GM21423 (cell line): ENCODE measurements at regions not wholly inside any gene's neighbourhood (a gene's known extent, or its start where the extent isn't known, plus 50 kb on each side); places are given as distances from the start of the nearest gene placed in this dataset.
"Not testable (repeated sequence)": the region's sequence is repeated elsewhere in the genome, so short reads cannot be mapped to it uniquely, and the experiment has no call there.

Experiments
- ATAC-seq: cut with Tn5 transposase; IDR thresholded peaks from one replicate; pipeline ENCODE4 v1.9.1; 2021; ENCODE audit warnings: mild to moderate bottlenecking, moderate library complexity; ENCODE audit not compliant: unreplicated experiment

DNA sequence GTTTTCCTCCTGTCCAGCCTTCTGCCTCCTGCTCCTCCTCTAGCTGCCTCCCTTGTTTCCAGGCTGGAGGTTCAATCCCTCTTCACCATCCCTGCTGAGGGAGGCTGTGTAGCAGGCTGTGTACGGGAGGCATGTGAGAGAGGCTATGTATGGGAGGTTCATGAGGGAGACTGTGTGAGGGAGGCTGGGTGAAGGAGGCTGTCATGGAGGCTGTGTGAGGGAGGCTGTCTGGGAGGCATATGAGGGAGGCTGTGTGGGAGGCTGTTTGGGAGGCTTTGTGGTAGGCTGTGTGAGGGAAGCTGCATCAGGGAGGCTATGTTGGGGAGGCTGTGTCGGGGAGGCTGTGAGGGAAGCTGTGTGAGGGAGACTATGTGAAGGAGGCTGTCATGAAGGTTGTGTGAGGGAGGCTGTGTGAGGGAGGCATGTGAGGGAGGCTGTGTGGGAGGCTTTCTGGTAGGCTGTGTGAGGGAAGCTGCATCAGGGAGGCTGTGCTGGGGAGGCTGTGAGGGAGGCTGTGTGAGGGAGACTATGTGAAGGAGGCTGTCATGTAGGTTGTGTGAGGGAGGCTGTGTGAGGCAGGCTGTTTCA is 123.7 kb upstream of the RNF32 start:
- no peak for ATAC-seq

DNA sequence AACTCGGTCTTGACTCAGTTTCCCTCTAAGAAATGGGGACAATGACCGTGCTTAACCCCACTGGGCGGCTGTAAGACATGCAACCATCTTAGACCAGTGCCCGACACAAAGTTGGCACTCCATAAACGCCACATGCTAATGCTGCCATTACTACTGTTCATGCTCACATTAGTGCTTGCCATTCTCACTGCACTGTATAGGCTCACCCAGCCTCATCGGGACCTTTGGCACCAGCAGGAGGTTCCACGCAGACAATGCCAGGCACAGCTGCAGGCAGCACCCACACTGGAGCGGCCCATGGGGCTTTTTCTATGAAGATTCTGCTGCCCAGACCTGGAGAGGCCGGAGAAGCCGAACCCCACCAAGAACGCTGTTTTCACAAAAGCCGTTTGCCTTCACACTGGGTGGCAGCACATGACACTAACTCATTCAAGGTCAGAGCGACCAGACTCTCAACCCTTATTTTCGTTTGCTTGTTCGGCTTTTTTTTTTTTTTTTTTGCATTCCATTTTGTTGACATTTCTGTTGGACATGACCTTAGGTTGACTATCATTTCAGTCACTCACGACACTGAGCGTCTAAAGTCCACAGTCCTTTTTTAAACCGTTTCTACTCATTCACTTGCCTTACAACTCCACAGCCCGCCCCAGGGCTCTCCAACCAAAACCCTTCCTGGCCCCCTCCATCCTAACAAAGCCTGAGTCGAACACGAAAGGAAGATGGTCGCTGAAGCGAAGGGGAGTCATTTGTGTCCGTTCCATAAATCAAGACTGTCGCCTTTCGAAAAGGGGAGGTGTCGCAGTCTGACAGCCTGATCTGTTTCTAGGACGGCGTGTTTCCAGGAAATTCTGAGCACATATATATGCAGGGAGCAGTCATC is 124.4 kb upstream of the RNF32 start:
- ATAC-seq: no peak

DNA sequence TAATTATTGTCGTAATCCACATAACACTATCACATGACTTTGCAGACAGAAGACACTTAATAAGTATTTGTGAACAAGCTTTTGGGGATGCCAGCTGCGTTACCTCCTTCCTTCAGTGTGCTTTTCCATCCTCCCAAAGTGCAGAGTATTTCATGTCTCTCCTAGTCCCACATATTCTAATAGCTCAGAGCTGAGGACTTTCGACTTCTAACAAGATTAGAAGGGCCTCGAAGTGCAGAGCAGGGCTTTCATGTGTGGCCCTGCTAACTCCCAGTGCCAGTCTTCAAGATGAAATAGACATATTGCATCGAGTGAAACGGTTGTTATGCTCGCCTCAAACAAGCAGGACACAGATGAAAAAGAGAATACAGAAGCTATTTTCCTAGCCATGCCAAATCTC is 125.7 kb upstream of the RNF32 start:
- ATAC-seq: no peak

DNA sequence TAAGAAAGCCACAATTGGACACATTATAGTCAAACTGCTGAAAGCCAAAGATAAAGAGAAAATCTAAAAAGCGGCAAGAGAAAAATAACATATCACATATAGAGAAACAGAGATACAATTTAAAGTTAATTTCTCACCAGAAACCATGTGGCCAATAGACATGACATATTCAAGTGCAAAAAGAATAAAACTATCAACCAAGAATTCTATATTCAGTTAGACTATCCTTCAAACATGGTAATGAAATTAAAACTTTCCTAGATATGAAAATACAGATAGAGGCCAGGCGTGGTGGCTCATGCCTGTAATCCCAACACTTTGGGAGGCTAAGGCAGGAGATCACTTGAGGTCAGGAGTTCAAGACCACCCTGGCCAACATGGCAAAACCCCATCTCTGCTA is 129.1 kb upstream of the RNF32 start:
- ATAC-seq: no peak

DNA sequence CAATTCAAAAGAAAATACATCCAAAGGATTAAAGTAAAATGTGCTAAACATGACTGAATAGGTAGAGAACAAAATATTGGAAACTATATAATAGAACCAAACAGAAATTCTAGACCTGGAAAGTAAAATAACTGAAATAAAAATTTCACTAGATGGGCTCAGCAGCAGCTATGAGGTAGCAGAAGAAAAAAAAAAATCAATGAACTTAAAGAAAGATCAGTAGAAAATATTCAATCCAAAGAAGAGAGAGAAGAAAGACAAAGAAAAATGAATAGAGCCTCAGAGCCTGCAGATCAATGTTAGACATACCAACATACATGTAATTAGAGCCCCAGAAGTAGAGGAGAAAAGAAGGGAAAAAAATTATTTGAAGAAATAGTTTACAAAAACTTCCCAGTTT is 129.6 kb upstream of the RNF32 start:
- no peak for ATAC-seq

DNA sequence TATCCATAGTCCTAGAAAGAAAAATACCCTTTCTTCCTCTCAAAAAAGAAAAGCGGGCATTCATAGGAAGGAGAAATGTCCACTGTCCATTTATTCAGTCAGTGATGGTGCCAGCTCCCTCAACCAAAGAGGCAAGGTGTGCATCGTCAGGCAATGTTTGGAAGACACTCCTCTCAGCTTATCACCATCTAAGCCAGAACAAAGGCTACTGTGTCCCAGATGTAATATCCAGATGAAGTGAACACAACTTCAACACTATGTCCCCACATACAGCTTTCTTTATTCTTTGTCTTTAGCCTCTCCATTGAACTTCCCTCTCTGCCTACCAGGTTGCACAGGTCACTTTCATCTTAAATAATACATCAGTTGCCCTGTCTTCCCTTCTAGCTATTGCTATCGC is 131.4 kb upstream of the RNF32 start:
- no peak for ATAC-seq

DNA sequence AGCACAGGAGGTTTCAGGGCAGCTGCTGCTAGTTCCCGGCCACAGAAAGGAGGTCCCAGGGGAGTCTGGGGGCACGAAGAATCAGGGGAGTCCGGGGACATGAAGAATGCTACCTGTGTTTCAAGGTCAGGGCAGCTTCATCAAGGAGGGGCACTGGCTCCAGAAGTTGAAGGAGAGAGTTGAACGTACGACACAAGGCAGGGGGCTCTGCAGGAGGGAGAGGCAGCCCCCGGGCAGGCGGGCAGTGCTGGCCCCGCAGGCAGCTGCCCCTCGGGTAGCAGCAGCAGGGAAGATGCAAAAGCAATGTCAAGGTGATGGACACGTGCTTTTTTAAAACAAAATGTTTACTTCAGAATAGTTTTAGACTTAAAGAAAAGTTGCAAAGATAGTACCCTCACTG is 134.7 kb upstream of the RNF32 start:
- no peak for ATAC-seq

DNA sequence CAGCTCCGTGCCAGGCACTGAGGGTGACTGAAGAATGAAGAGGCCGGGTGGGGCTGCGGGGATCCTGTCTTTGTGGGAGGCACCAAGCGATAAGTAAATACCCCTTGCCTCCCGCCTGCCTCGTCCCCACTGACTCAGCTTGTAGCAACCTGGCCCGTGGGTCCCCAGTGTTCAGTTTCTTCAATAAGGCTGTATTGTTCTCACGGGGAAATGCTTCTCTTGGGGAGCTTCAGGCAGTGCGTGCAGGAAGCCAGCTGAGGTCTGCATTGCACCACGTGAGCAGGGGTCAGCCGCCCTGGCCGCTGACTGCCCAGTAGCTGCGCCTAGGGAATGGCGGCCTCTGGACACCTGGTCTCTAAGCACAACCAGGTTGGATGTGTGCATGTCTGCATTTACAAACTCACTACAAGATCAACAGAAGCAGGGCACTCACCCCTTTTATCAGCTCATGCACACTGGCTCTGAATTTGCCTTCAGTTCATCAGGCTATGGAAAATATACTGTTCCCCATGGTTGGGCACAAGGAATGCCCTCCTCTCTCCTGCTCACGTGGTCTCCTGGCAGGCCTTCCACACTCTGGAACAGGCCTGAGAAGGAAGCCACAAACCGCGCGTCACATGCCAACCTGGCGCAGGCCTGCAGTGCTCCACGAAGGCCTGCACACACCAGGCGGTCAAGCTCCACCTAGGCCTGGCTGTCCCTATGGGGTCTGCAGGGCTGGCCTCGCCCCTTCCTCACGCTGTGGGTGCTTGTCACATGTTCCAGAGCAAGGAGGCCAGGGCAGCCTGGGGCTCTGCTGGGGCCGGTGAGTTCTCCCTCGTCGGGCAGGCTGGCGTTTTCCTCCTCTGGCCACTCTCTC is 135.7 kb upstream of the RNF32 start:
- ATAC-seq: no peak

DNA sequence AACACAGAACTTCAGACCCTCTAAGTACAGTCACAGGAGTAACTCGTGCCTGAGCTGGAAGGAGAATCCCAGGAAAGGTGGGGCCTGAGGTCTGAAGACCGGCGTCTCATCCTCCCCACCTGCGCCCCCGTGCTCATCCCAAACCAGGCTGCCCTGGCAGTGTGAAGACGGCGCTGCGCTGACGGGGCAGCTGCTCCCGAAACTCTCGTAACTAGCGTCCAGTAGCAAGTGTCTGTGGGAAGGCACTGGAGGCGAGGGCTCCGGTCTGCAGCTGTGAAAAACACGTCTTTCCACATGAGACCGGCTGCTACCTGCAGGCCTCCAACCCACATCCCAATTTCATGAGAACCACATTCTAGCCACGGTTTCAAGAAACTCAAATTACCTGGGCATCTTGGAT is 136.6 kb upstream of the RNF32 start:
- ATAC-seq: no peak

DNA sequence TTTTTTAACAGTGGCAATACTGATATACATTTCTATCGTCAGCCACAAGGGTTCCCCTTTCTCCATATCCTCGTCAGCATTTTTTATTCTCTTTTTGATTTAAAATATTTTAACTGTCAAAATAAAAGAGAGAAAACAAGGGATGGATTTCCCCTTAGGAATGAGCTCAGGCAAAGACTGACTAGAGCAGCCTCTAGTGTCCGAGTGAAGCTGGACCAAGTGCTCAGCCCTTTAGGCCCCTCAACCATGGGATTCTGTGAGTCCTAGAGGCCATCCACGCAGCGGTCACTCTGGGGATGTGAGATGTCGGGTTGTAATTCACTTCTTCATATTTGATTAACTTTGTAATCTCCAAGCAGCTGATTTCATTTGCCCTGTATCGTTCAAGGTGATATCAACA is 137.4 kb upstream of the RNF32 start:
- no peak for ATAC-seq

DNA sequence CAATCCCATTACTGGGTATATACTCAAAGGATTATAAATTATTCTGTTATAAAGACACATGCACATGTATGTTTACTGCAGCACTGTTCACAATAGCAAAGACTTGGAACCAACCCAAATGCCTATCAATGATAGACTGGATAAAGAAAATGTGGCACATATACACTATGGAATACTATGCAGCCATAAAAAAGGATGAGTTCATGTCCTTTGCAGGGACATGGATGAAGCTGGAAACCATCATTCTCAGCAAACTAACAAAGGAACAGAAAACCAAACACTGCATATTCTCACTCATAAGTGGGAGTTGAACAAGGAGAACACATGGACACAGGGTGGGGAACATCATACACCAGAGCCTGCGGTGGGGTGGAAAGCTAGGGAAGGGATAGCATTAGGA is 138.8 kb upstream of the RNF32 start:
- not testable (repeated sequence) for ATAC-seq

DNA sequence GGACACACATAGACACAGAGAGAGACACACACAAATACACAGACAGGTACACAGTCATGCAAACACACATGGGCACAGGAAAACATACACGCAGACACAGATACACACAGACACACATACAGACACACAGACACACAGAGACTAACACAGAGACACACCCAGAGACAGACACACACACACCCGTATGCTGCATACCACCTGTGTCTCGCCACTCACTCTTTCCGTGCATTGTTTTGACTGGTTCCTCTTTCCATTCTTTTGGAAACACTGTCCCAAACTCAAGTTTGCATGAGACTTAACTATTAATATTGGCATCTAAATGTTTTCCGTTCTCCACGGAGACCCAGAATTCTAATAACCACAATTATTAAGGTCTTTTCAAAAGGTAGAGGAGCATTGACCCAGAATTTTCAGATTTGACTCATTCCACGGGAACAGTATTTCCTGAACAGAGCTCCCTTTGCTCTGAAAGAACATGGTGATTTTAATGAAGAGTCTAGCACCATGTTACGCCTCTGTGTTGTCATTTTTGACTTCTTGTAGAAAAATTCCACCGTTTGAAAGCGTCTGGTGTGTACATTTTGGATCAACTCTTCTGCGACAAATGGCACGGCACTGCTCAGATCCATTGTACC is 141.2 kb upstream of the RNF32 start:
- ATAC-seq: no peak

DNA sequence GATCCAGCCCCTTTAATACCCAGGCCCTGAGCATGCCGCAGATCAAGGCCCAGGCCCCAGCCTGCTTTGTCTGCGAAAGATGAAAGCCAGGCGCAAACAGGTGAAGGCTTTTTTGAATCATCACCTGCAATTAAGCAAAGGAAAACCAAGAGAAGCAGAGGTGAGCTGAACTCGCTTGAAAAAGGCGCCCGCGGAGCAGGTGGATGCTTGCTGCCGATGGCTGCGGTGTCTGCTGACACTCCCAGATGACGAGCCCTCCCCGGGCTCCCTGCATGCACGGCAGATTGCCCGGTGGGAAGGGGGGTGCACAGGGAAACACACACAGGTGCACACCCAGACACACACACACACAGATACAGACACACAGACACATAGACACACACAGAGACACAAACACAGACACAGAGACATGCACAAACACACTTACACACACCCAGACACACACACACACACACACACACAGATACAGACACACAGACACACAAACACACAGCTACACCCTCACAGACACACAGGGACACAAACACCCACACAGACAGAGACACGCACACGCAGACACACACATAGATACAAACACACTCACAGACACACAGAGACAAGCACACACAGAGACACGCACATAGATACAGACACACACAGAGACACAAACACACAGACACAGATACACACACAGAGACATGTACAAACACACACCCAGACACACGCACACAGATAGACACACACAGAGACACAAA is 142.6 kb upstream of the RNF32 start:
- no peak for ATAC-seq

DNA sequence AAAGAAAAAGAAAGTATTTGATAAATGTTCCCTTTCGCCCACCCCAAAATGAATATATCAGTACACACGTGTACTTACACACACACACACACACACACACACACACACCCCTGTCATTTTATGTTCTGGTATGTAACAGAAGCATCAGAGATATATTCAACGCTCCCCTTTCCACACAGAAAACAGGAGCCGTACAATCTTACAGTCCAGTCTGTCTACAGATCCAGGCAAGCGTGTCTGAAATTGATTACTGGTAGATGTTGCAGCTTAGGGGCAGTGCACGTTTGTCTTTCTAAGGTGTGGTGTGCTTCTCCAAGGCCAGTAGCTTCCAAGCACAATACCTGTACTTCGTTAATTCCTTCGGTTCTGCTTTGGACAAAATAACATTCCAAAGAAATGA is 143.7 kb upstream of the RNF32 start:
- ATAC-seq: no peak

DNA sequence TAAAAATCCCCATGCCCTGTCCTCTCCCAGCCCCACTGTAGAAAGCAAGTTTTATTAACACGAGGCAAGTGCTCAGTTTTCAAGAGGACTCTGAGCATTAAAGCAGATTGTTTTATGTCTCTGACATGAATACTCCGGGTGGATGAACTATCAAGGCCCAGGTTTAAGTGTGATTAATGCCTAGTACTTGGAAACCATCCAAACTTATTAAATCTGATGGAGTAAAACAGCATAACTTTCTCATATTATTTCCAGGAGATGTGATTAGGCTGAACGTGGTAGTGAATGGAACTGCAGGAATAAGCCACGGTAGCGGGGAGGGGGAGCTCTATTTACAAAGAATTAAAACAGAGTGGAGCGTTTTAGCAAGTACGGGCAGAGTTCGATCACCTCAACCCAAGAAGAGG is 144.2 kb upstream of the RNF32 start:
- no peak for ATAC-seq

DNA sequence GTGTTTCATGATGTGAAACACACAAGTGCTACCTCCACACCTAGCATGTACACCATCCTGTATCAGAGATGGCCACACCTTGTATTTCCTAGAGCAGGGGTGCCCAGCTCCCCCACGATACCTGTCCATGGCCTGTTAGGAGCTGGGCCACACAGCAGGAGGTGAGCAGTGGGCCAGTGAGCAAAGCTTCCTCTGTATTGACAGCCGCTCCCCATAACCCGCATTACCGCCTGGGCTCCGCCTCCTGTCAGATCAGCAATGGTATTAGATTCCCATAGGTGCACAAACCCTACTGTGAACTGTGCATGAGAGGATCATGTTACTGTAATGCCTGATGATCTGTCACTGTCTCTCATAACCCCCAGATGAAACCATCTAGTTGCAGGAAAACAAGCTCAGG is 145.6 kb upstream of the RNF32 start:
- ATAC-seq: no peak

DNA sequence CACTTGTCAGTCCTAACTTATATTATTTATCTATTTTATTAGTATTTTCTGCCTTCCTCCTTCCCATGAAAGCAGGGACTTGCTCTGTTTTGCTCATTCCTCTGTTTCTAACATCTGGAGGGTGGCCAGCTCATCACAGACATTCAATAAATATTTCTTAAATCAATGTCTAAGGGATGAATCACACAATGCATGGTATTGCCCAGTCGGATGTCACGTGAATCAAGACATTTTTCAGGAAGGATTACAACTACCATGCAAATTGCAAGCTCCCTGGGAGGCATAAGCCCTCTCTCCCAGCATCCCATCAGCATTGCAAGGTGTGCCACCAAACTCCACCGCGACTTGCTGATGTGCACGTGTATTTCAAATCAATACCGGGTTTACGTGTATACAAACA is 146.6 kb upstream of the RNF32 start:
- ATAC-seq: no peak

DNA sequence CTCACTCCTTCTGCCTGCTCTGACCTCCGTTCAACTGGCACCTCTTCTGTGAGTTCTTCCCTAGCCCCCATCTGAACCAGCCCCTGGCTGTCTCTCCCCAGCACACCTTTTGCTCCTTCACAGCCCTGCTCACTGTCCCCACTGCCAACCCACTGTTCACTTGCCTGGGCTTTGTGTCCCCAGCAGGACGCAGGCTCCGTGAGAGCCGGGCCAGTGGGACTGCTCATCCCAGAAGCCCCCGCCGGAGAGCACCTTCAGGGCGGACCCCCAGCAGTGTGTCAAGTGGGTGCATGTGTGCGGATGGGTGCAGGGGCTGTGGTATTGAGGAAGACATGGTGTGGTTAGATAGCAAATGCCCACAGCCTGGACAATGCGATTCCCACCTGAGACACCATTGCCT is 148.4 kb upstream of the RNF32 start:
- ATAC-seq: no peak

DNA sequence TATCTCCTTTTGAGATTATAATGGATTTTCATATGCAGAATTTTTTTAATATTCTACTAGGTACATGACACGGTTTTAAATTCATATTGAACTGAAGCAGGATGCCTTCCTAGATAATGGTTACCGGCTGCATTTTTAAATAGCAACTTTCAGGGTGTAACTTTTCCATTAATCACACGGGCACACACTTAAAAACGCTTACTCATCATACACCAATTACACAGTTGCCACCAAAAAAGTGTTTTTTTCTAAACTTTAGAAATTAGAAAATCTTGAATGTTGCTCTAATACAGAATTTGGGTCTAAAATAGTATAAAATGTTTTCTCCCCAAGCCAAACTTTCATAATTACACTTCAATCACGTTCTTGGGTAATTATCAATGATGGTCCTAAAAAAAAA is 149.1 kb upstream of the RNF32 start:
- no peak for ATAC-seq

DNA sequence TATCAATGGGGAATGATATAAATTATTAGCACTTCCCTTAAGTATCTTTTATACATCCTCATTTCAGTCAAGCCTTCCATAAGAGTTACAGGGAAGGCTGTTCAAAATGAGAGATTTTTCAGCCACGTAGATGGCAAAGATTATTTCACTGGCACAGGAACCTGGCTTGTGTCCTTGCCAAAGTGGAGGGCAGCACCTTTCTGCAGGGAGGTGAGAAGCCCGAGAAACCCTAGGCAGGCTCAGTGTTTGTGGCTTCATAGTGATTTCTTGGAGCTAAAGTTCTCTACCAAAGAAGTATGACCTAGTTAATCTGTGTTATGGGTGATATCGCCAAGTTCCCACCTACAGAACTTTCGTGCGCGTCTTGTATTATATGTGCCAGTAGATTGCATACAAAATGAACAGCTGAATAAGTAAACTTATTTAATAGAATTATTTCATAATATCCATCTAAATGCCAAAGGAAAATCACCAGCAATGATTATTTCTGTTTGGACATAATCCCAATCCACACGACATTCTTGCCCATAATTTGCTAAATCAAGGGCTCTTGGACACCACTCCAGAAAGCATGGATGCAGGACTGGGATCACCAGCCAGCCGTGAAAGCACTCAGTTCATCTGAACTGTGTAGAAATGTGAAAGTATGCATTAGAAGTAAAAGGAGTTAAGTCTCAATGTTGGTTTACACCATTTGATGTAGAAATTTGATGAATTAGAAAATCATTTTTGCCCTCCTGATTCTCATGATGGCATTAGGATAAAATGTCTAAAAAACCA is 150.4 kb upstream of the RNF32 start:
- ATAC-seq: no peak
